ENCODE measurements at regions not wholly inside any gene's neighbourhood (a gene's known extent, or its start where the extent isn't known, plus 50 kb on each side); places are given as distances from the start of the nearest gene placed in this dataset.

DNA sequence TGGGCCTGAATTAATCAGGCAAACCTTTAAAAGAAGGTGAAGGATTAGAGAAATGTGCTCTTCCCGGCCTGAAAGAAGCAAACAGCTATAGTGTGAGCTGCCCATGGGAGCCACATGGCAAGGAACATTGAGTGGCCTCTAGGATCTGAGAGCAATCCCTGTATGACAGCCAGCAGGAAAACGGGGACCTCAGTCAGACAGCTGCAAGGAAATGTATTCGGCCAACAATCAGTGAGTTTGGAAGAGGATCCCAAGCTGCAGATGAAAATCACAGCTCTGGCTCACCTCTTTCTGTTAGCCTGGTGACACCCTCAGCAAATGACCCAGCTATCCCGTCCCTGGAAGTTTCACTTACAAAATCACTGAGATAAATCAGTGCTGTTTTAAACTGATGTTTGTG, 309.2 kb downstream of the SH3GL2 start:
- TF ChIP-seq CTCF (IDR thresholded peaks at IDR 0.05) (no peak), POLR2A (IDR thresholded peaks at IDR 0.05) (no peak)

Measured in uterus (tissue), 2 donors.